HepG2 (cell line): ENCODE measurements at regions not wholly inside any gene's neighbourhood (a gene's known extent, or its start where the extent isn't known, plus 50 kb on each side); places are given as distances from the start of the nearest gene placed in this dataset.

Experiments
- ATAC-seq: fragments of 200-7000 bp; cut with Tn5 transposase; 3 replicates; pipeline ENCODE4 v1.9.1; 2020; ENCODE audit warnings: mild to moderate bottlenecking, moderate library complexity
- BruUV-seq: library from RNA; stranded (reverse); fragments of 400-500 nt; replicated peaks from 2 replicates; lab custom pipeline; 2021; lab: Mats Ljungman, UMichigan
- CTCF ChIA-PET: fragments of 300-600 bp; formaldehyde crosslinking; extraction: SDS; loops from one replicate; lab custom pipeline; 2021; ENCODE audit warnings: low total read pairs, inconsistent platforms, low intra/inter-chr PET ratio; lab: Yijun Ruan, JAX
- POLR2A ChIA-PET: fragments of 350-600 bp; sonication (Branson Sonifier 250); formaldehyde crosslinking; loops from one replicate; lab custom pipeline; 2020; ENCODE audit warnings: antibody characterized with exemption, inconsistent platforms; lab: Yijun Ruan, JAX
- DNase-seq: peaks from one replicate; pipeline ENCODE4 v3.0.0-alpha.2; 2015; ENCODE audit warnings: low spot score
- FAIRE-seq: peaks from 3 replicates; lab custom pipeline; 2011; peaks lifted over from hg19 to GRCh38; lab: Jason Lieb, UNC
- H2AFZ ChIP-seq: one replicate; pipeline ENCODE4 v1.6.1; 2011; ENCODE audit warnings: low read length, inconsistent platforms
- H3K27ac ChIP-seq: fragments of 300-600 bp; 3 replicates; pipeline ENCODE4 v1.8.0; 2011; ENCODE audit warnings: mixed run types, mild to moderate bottlenecking, mixed read lengths, low read length, inconsistent platforms; ENCODE audit not compliant: insufficient read depth; ENCODE audit errors: extremely low read length
- H3K27me3 ChIP-seq, 2 experiments: fragments of 200-600 bp in 1 of 2; 2 replicates in 1 of 2; 3 replicates in 1 of 2; pipeline versions ENCODE4 v1.6.0 to v1.8.0; 2011; ENCODE audit warnings: low read length in 2 of 2, mild to moderate bottlenecking in 2 of 2, moderate library complexity in 2 of 2, inconsistent platforms in 1 of 2; ENCODE audit not compliant: insufficient read depth in 2 of 2, control insufficient read depth in 1 of 2
- H3K36me3 ChIP-seq, 2 experiments: fragments of 200-600 bp in 1 of 2; replicated peaks in 1 of 2; 2 replicates in 1 of 2; 3 replicates in 1 of 2; pipeline versions ENCODE4 v1.5.1 to v1.8.0; 2011; ENCODE audit warnings: low read length in 2 of 2, inconsistent platforms in 1 of 2; ENCODE audit not compliant: insufficient read depth in 2 of 2, control insufficient read depth in 1 of 2
- H3K4me1 ChIP-seq: 2 replicates; pipeline ENCODE4 v1.5.1; 2012; ENCODE audit warnings: low read length, inconsistent platforms; ENCODE audit not compliant: insufficient read depth
- H3K4me2 ChIP-seq: 2 replicates; pipeline ENCODE4 v1.6.0; 2011; ENCODE audit warnings: low read depth, low read length, inconsistent platforms
- H3K4me3 ChIP-seq, 3 experiments: fragments of 200-600 bp in 1 of 3; sonication (generic), shearing (Covaris generic) in 1 of 3; replicated peaks in 1 of 3; 2 replicates each; pipeline ENCODE4 v1.5.1; 2011 to 2016; ENCODE audit warnings: low read length in 3 of 3, inconsistent platforms in 2 of 3, low read depth in 2 of 3, mild to moderate bottlenecking in 2 of 3, control low read depth in 1 of 3, mixed read lengths in 1 of 3; ENCODE audit not compliant: insufficient read depth in 1 of 3
- H3K79me2 ChIP-seq: one replicate; pipeline ENCODE4 v1.6.1; 2011; ENCODE audit warnings: low read length, inconsistent platforms; ENCODE audit not compliant: insufficient read depth
- H3K9ac ChIP-seq: 2 replicates; pipeline ENCODE4 v1.6.0; 2011; ENCODE audit warnings: mild to moderate bottlenecking, low read depth, low read length, inconsistent platforms; ENCODE audit not compliant: insufficient read depth
- H3K9me3 ChIP-seq: 2 replicates; pipeline ENCODE4 v1.5.1; 2012; ENCODE audit warnings: mild to moderate bottlenecking, low read length
- H4K20me1 ChIP-seq: 2 replicates; pipeline ENCODE4 v1.6.0; 2011; ENCODE audit warnings: inconsistent platforms, mild to moderate bottlenecking, low read length, moderate library complexity; ENCODE audit not compliant: insufficient read depth
- CENPX ChIP-seq: sonication (generic); formaldehyde crosslinking; IDR thresholded peaks from 2 replicates; pipeline ENCODE4 v1.9.0; 2021; ENCODE audit warnings: mild to moderate bottlenecking, missing genetic modification reagents, moderate library complexity
- DNMT3B ChIP-seq: conservative IDR thresholded peaks from 2 replicates; pipeline ENCODE4 v1.6.1; 2016; ENCODE audit warnings: missing biosample characterization, control low read depth
- HIVEP1 ChIP-seq: sonication (generic); formaldehyde crosslinking; IDR thresholded peaks from 2 replicates; pipeline ENCODE4 v1.4.0; 2020; ENCODE audit warnings: mild to moderate bottlenecking, missing genetic modification reagents
- MTA3 ChIP-seq: sonication (generic); formaldehyde crosslinking; IDR thresholded peaks from 2 replicates; pipeline ENCODE4 v1.4.0; 2020; ENCODE audit warnings: missing genetic modification reagents
- NCOA5 ChIP-seq: sonication (generic); formaldehyde crosslinking; IDR thresholded peaks from 2 replicates; pipeline ENCODE4 v1.4.0; 2020; ENCODE audit warnings: missing genetic modification reagents
- NFYC ChIP-seq: IDR thresholded peaks from 2 replicates; pipeline ENCODE4 v1.6.1; 2016; ENCODE audit warnings: missing genetic modification reagents, missing compliant biosample characterization
- PCBP2 ChIP-seq: fragments of 200-400 bp; formaldehyde crosslinking; optimal IDR thresholded peaks from 2 replicates; pipeline ENCODE3; 2018; ENCODE audit warnings: low read length, low read depth; ENCODE audit not compliant: poor library complexity, severe bottlenecking
- SOX13 ChIP-seq, 3 experiments: fragments of 450-650 bp in 1 of 3; sonication (generic) in 1 of 3; formaldehyde crosslinking in 1 of 3; IDR thresholded peaks in 2 of 3; conservative IDR thresholded peaks in 1 of 3; 2 replicates each; pipeline versions ENCODE4 v1.5.0 to v1.6.1; 2016 to 2020; ENCODE audit warnings: antibody characterized with exemption in 1 of 3, mild to moderate bottlenecking in 1 of 3, missing compliant biosample characterization in 1 of 3, missing genetic modification reagents in 1 of 3, moderate library complexity in 1 of 3
- WGBS: methylation state at CpG from one replicate; pipeline ENCODE4 v1.1.6; 2017; ENCODE audit warnings: low lambda C conversion rate; 5-methylcytosine and 5-hydroxymethylcytosine counted together
- in situ Hi-C: cut with HindIII; loops from 2 replicates; pipeline ENCODE4 v1.10.0; 2017; ENCODE audit warnings: low pct_unique_long_range_greater_than_20kb; ENCODE audit not compliant: extremely low pct_ligation_motif_present
- intact Hi-C: fragments of 100-400 bp; cut with micrococcal nuclease; formaldehyde crosslinking; loops from one replicate; pipeline ENCODE4 v1.10.0; 2022; ENCODE audit not compliant: unreplicated experiment
- TF ChIP-seq, protein P1 (sequence below): sonication (generic); formaldehyde crosslinking; IDR thresholded peaks from 2 replicates; pipeline ENCODE4; 2020; ENCODE audit warnings: missing genetic modification reagents, mild to moderate bottlenecking, borderline replicate concordance
- TF ChIP-seq, protein P2 (sequence below): sonication (generic); formaldehyde crosslinking; IDR thresholded peaks from 2 replicates; pipeline ENCODE4 v1.5.0; 2020; ENCODE audit warnings: missing genetic modification reagents
- TF ChIP-seq, protein P3 (sequence below): sonication (generic); formaldehyde crosslinking; IDR thresholded peaks from 2 replicates; pipeline ENCODE4 v1.8.0; 2023; ENCODE audit warnings: mild to moderate bottlenecking, missing genetic modification reagents

DNA sequence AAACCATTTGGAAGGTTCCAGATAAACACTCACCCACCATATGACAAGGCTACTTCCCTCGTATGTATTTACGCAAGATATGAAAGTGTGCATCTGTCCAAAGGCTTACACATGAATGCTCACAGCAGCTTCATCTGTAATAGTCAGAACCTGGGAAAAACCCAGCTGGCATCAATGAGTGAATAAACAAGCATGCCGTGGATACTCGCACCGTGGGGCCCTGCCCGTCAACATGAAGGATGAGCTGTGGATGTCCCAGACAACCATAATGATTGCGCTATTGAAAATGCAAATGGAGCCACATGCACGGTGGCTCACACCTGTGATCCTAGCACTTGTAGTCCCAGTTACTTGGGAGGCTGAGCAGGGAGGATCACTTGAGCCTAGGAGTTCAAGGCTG, 60.6 kb upstream of the FCN1 start (continued):
- no peak for TF ChIP-seq NFYC (CRISPR knock-in tag)
- TF ChIP-seq, protein P1, sequence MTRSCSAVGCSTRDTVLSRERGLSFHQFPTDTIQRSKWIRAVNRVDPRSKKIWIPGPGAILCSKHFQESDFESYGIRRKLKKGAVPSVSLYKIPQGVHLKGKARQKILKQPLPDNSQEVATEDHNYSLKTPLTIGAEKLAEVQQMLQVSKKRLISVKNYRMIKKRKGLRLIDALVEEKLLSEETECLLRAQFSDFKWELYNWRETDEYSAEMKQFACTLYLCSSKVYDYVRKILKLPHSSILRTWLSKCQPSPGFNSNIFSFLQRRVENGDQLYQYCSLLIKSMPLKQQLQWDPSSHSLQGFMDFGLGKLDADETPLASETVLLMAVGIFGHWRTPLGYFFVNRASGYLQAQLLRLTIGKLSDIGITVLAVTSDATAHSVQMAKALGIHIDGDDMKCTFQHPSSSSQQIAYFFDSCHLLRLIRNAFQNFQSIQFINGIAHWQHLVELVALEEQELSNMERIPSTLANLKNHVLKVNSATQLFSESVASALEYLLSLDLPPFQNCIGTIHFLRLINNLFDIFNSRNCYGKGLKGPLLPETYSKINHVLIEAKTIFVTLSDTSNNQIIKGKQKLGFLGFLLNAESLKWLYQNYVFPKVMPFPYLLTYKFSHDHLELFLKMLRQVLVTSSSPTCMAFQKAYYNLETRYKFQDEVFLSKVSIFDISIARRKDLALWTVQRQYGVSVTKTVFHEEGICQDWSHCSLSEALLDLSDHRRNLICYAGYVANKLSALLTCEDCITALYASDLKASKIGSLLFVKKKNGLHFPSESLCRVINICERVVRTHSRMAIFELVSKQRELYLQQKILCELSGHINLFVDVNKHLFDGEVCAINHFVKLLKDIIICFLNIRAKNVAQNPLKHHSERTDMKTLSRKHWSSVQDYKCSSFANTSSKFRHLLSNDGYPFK (CRISPR knock-in tag) = no peak
- TF ChIP-seq, protein P2, sequence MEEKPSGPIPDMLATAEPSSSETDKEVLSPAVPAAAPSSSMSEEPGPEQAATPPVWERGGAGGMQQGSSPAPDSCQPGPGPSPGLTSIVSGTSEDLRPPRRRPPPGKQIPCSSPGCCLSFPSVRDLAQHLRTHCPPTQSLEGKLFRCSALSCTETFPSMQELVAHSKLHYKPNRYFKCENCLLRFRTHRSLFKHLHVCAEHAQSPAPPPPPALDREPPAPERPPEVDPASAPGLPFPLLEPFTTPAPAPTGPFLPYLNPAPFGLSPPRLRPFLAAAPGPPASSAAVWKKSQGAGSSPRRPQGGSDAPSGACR (CRISPR knock-in tag) = no peak

- no peak overlapping the region for H3K27ac ChIP-seq
- no peaks in the 10 kb centered on the region for H3K9me3 ChIP-seq
- no peak for FAIRE-seq
- H3K36me3 ChIP-seq = no peaks in the 10 kb centered on the region
- no peak for ATAC-seq
- CTCF ChIA-PET = no interaction called here
- intact Hi-C loops = no loop called here
- no peak overlapping the region for H3K4me2 ChIP-seq
- no peak overlapping the region for H3K4me3 ChIP-seq
- TF ChIP-seq CENPX = no peak
- TF ChIP-seq DNMT3B = no peak
- TF ChIP-seq MTA3 (CRISPR knock-in tag) = no peak
- no peak for TF ChIP-seq PCBP2
- TF ChIP-seq, protein P3, sequence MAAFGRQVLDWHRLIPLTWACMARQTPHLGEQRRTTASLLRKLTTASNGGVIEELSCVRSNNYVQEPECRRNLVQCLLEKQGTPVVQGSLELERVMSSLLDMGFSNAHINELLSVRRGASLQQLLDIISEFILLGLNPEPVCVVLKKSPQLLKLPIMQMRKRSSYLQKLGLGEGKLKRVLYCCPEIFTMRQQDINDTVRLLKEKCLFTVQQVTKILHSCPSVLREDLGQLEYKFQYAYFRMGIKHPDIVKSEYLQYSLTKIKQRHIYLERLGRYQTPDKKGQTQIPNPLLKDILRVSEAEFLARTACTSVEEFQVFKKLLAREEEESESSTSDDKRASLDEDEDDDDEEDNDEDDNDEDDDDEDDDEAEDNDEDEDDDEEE = no peak
- TF ChIP-seq NCOA5 = no peak
- TF ChIP-seq SOX13 (IDR thresholded peaks at IDR 0.05) = no peak
- no peak for TF ChIP-seq SOX13 (CRISPR knock-in tag; conservative IDR thresholded peaks at IDR 0.05 in 1 of 2, IDR thresholded peaks at IDR 0.05 in 1 of 2)
- no peak for TF ChIP-seq HIVEP1 (CRISPR knock-in tag)
- TF ChIP-seq, all 625 proteins: peak for 0
- Histone ChIP-seq H3K4me1 (no peaks in the 10 kb centered on the region), H4K20me1 (no peaks in the 10 kb centered on the region), H3K79me2 (no peaks in the 10 kb centered on the region), H3K27me3 (peaks cover 3 to 20% of the 10 kb centered on the region in 2 experiments; a peak in 3 of 5 replicates), H3K9ac (no peak overlapping the region), H2AFZ (no peak overlapping the region)
- no CpG with 5 or more reads among the region's 9 CpGs for WGBS
- no TSS peak for BruUV-seq
- no peak for DNase-seq
- POLR2A ChIA-PET = no interaction called here
- in situ Hi-C loops = no loop called here
These were observed 62.8 kb upstream of the FCN1 start for GRCh38 chr9:134980516-134980915.
